ENCODE measurements at regions not wholly inside any gene's neighbourhood (a gene's known extent, or its start where the extent isn't known, plus 50 kb on each side); places are given as distances from the start of the nearest gene placed in this dataset.
"Not testable (repeated sequence)": the region's sequence is repeated elsewhere in the genome, so short reads cannot be mapped to it uniquely, and the experiment has no call there.

DNA sequence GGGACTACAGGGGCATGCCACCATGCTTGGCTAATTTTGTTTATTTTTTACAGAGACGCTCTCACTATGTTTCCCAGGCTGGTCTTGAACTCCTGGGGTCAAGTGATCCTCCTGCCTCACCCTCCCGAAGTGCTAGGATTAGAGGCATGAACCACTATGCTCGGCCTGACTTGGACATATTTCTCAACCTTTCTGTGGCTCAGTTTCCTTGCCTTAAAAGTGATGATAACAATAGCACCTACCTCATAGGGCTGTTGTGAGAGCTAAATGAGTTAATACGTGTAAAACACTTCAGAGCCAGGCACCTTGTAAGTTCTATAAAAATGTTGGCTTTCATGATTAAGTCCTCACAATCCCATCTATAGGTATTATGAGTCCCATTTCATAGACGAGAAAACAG, 89.2 kb upstream of the METAP2 start:
- no peak for DNase-seq (ENCODE audit: low read depth)
- TF ChIP-seq, protein P1, sequence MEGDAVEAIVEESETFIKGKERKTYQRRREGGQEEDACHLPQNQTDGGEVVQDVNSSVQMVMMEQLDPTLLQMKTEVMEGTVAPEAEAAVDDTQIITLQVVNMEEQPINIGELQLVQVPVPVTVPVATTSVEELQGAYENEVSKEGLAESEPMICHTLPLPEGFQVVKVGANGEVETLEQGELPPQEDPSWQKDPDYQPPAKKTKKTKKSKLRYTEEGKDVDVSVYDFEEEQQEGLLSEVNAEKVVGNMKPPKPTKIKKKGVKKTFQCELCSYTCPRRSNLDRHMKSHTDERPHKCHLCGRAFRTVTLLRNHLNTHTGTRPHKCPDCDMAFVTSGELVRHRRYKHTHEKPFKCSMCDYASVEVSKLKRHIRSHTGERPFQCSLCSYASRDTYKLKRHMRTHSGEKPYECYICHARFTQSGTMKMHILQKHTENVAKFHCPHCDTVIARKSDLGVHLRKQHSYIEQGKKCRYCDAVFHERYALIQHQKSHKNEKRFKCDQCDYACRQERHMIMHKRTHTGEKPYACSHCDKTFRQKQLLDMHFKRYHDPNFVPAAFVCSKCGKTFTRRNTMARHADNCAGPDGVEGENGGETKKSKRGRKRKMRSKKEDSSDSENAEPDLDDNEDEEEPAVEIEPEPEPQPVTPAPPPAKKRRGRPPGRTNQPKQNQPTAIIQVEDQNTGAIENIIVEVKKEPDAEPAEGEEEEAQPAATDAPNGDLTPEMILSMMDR (IDR thresholded peaks at IDR 0.05; ENCODE audit: control insufficient read depth, extremely low read depth, insufficient read depth), result no peak
- no peak overlapping the region for H3K4me3 ChIP-seq (ENCODE audit: low read depth, low read length)

DNA sequence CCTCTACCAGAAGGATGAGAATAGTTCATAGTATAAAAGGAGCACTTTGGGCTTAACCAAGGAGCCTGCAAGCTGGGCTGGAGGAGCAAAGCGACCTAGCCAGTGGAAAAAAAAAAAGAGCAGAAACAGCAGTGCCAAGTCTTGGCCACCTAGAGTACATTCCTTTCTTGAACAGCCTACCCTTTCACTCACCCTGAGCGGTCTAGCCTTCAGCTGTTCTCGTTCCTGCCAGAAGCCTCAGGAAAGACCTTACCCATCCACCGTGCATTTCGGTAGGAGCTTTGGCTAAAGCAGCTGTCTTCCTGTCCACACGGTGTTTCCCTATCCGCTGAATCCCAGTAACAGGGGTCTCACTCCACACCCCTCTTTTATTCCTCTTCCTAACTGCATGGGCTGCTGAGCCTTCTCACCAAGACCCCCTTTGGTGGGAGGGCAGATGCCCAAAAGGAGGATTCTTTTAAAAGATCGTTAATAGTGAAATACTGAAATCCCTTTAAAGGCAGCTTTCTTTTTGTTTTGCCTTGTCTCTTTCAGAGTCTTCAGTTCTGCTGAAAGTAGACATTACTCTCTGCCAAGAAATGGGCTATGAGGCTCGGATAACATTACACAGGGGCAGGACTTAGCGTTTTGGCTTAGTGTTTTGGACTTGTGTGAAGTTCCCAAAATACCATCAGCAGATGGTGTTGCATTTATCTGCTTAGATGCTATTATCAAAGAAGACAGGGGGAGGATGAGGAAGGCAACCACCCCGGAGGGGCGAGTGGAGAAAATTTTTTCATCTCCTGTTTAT, 88.5 kb upstream of the METAP2 start:
- DNase-seq (ENCODE audit: low read depth), result no peak
- TF ChIP-seq, protein P1 (IDR thresholded peaks at IDR 0.05; ENCODE audit: control insufficient read depth, extremely low read depth, insufficient read depth), result 0 out of 2 replicates have a peak, but pooled peaks have one; percentile 4
- H3K4me3 ChIP-seq (ENCODE audit: low read depth, low read length), result no peak overlapping the region

DNA sequence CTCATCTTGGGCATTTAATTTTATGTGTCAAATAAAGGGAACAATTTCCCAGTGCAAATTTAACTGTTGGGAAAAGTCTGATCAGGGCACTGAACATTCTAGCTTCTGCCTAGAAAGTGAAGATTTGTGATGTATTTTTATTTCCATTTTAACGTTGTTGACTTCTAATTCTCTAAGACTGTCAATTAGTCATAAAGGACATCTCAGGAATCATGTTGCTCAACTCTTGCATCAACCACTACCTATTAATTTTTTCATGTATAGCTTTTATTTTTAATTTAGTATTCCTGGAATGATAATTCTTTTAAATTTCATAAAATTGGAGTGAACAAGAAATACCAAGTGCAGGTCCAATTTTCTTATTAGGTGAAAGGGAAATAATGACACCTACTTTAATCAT, 87.9 kb upstream of the METAP2 start:
- TF ChIP-seq, protein P1 (IDR thresholded peaks at IDR 0.05; ENCODE audit: control insufficient read depth, extremely low read depth, insufficient read depth), result no peak
- H3K4me3 ChIP-seq (ENCODE audit: low read depth, low read length), result no peak overlapping the region
- no peak for DNase-seq (ENCODE audit: low read depth)

DNA sequence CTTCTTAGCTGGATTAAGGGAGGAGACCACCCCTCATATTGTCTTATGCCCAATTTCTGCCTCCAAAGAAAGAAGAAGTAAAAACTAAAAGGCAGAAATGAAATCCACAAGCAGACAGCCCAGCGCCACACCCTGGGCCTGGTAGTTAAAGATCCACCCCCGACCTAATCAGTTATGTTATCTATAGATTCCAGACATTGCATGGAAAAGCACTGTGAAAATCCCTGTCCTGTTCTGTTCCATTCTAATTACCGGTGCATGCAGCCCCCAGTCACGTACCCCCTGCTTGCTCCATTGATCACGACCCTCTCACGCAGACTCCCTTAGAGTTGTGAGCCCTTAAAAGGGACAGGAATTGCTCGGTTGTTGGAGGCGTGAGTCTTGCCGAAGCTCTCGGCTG, 85.7 kb upstream of the METAP2 start:
- not testable (repeated sequence) for H3K4me3 ChIP-seq (ENCODE audit: low read depth, low read length); DNase-seq (ENCODE audit: low read depth)

DNA sequence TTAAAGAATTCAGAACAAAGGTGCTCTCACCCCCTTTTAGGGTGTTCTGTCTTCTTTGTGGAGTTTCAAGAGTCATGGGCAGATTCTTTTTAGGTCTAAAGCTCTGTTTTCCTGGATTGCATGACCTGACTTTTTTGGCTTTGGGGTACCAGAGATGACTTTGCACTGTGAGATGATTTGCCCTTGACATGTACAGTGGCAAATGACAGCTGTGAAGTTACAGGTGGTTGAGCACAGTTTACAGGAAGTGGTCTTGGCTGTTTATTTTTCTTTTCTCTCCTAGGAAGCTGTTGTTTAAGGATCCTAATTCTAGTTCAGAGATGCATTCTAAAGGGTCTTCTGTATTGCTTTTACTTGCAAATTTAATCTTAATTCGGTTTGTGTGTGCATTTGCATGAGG, 83.8 kb upstream of the METAP2 start:
- TF ChIP-seq, protein P1 (IDR thresholded peaks at IDR 0.05; ENCODE audit: control insufficient read depth, extremely low read depth, insufficient read depth), result no peak
- H3K4me3 ChIP-seq (ENCODE audit: low read depth, low read length), result no peak overlapping the region
- DNase-seq (ENCODE audit: low read depth), result no peak

DNA sequence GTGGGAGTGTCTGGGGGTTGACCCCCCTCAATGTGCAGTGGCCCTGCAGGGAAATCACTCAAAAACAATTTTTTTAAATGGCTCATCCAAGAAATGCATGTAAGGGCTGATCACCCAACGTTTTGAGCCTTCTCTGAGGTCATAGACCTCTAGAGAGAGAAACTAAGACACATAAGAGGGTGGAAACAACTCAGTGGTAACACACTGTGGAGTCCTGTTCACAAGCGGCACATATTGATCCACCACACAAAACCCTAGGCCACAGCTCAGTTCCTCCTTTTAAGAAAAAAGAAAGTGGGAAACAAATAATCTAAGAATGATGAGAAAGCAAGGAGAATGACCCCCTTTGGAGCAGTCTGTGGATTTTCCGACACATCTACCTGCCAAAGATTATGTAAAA, 83.0 kb upstream of the METAP2 start:
- TF ChIP-seq, protein P1 (IDR thresholded peaks at IDR 0.05; ENCODE audit: control insufficient read depth, extremely low read depth, insufficient read depth), result no peak
- no peak for DNase-seq (ENCODE audit: low read depth)
- H3K4me3 ChIP-seq (ENCODE audit: low read depth, low read length), result no peak overlapping the region

DNA sequence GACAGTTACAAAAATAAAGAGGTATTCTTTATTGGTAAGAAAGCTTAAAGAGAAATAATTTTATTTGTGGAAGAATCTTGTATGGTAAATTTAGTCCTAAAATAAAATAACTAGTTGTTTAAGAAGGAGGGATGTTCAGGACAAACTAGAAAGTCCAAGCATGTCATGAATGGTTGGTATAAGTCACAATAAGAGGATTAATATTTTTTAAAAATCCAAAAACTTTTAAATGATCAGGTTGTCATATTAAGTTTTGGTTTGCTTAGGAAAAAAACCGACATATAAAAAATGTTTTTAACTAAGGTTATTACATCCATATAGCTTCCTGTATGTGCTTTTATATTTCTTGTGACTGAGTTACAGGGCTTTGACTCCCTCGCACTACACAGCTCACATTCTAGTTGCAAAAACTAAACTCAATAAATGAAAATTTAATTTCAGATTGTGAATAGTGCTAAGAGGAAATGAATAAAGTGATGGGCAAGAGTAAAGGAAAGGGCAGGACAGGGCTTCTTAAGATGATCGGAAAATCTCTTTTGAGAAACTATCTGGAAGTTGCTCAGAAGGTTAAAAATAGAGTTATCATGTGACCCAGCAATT, 80.7 kb upstream of the METAP2 start:
- TF ChIP-seq, protein P1 (IDR thresholded peaks at IDR 0.05; ENCODE audit: control insufficient read depth, extremely low read depth, insufficient read depth), result no peak
- no peak overlapping the region for H3K4me3 ChIP-seq (ENCODE audit: low read depth, low read length)
- DNase-seq (ENCODE audit: low read depth), result no peak
